Kidney tubule cell (primary cell): ENCODE measurements at regions not wholly inside any gene's neighbourhood (a gene's known extent, or its start where the extent isn't known, plus 50 kb on each side); places are given as distances from the start of the nearest gene placed in this dataset.

Experiments
- DNase-seq: peaks from one replicate; pipeline ENCODE4 v3.0.0-alpha.2; 2018; ENCODE audit warnings: low spot score

DNA sequence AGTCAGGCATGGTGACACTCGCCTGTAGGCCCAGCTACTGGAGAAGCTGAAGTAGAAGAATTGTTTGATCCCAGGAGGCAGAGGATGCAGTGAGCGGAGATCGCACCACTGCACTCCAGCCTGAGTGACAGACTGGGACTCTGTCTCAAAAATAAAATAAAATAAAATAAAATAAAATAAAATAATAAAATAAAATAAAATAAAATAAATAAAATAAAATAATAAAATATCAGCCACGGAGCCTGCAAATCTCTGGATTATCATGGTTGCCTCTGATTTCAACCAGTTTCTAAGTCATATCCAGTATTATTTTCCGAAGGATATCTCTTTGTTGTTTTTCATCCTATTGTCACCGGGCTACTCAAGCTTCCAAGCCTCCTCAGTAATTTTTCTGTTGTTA, 51.7 kb upstream of the FZD8 start:
- DNase-seq = no peak
